Loucy (cell line): ENCODE measurements at regions not wholly inside any gene's neighbourhood (a gene's known extent, or its start where the extent isn't known, plus 50 kb on each side); places are given as distances from the start of the nearest gene placed in this dataset.

Source experiments
- CTCF ChIP-seq: fragments of 200-600 bp; sonication (generic); conservative IDR thresholded peaks from 2 replicates; pipeline ENCODE4 v1.5.1; 2014; ENCODE audit warnings: mild to moderate bottlenecking, antibody characterized with exemption, low read length
- EZH2phosphoT487 ChIP-seq: fragments of 200-600 bp; IDR thresholded peaks from 2 replicates; pipeline ENCODE4 v1.6.1; 2018; ENCODE audit warnings: antibody characterized with exemption, mild to moderate bottlenecking, moderate library complexity, borderline replicate concordance

- no peak for TF ChIP-seq CTCF
- no peak for TF ChIP-seq EZH2phosphoT487
These were observed 252.7 kb downstream of the PMP22 start for GRCh38 chr17:15012351-15012980.
